ENCODE measurements at regions not wholly inside any gene's neighbourhood (a gene's known extent, or its start where the extent isn't known, plus 50 kb on each side); places are given as distances from the start of the nearest gene placed in this dataset.

DNA sequence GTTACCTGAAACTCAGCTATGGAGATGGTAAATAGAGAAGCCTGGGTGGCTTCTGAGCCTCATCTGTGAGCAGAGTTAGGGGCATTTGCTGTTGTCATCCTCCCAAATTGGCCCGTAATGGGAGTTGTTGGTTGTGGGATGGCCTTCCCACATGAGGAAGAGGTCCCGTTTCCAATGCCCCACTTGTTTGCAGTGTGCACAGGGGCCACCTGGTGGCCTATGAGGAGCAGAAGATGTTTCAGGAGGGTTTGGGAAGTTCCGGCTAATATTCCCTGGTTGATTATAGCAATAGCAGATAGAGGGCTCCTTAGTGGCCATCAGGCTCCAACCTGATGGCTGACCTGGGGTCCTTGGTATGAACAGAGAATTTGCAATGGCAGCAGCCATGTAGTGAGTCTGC lies 1546.5 kb downstream of the OTOL1 start:
- no peak for TF ChIP-seq POLR2A (IDR thresholded peaks at IDR 0.05; ENCODE audit: low read depth, low read length)
- TF ChIP-seq SP1 (IDR thresholded peaks at IDR 0.05; ENCODE audit: low read depth, low read length) = no peak
- no peak for TF ChIP-seq CEBPB (IDR thresholded peaks at IDR 0.05; ENCODE audit: borderline replicate concordance in 1 of 2, low read depth in 2 of 2, low read length in 2 of 2)
- TF ChIP-seq, protein P1, sequence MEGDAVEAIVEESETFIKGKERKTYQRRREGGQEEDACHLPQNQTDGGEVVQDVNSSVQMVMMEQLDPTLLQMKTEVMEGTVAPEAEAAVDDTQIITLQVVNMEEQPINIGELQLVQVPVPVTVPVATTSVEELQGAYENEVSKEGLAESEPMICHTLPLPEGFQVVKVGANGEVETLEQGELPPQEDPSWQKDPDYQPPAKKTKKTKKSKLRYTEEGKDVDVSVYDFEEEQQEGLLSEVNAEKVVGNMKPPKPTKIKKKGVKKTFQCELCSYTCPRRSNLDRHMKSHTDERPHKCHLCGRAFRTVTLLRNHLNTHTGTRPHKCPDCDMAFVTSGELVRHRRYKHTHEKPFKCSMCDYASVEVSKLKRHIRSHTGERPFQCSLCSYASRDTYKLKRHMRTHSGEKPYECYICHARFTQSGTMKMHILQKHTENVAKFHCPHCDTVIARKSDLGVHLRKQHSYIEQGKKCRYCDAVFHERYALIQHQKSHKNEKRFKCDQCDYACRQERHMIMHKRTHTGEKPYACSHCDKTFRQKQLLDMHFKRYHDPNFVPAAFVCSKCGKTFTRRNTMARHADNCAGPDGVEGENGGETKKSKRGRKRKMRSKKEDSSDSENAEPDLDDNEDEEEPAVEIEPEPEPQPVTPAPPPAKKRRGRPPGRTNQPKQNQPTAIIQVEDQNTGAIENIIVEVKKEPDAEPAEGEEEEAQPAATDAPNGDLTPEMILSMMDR (IDR thresholded peaks at IDR 0.05 in 2 of 3, conservative IDR thresholded peaks at IDR 0.05 in 1 of 3; ENCODE audit: control insufficient read depth in 2 of 3, extremely low read depth in 1 of 3, insufficient read depth in 1 of 3, low read depth in 3 of 3, low read length in 3 of 3) = peak in 1 of 3 experiments; percentile 10; a peak in 2 of 6 replicates
- TF ChIP-seq MXI1 (IDR thresholded peaks at IDR 0.05; ENCODE audit: low read depth, low read length) = no peak
- TF ChIP-seq, protein P2, sequence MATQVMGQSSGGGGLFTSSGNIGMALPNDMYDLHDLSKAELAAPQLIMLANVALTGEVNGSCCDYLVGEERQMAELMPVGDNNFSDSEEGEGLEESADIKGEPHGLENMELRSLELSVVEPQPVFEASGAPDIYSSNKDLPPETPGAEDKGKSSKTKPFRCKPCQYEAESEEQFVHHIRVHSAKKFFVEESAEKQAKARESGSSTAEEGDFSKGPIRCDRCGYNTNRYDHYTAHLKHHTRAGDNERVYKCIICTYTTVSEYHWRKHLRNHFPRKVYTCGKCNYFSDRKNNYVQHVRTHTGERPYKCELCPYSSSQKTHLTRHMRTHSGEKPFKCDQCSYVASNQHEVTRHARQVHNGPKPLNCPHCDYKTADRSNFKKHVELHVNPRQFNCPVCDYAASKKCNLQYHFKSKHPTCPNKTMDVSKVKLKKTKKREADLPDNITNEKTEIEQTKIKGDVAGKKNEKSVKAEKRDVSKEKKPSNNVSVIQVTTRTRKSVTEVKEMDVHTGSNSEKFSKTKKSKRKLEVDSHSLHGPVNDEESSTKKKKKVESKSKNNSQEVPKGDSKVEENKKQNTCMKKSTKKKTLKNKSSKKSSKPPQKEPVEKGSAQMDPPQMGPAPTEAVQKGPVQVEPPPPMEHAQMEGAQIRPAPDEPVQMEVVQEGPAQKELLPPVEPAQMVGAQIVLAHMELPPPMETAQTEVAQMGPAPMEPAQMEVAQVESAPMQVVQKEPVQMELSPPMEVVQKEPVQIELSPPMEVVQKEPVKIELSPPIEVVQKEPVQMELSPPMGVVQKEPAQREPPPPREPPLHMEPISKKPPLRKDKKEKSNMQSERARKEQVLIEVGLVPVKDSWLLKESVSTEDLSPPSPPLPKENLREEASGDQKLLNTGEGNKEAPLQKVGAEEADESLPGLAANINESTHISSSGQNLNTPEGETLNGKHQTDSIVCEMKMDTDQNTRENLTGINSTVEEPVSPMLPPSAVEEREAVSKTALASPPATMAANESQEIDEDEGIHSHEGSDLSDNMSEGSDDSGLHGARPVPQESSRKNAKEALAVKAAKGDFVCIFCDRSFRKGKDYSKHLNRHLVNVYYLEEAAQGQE (IDR thresholded peaks at IDR 0.05; ENCODE audit: low read depth, low read length) = no peak
- no peak for TF ChIP-seq EZH2 (IDR thresholded peaks at IDR 0.05; ENCODE audit: borderline replicate concordance, control insufficient read depth, low read depth, low read length)
- TF ChIP-seq, protein P3, sequence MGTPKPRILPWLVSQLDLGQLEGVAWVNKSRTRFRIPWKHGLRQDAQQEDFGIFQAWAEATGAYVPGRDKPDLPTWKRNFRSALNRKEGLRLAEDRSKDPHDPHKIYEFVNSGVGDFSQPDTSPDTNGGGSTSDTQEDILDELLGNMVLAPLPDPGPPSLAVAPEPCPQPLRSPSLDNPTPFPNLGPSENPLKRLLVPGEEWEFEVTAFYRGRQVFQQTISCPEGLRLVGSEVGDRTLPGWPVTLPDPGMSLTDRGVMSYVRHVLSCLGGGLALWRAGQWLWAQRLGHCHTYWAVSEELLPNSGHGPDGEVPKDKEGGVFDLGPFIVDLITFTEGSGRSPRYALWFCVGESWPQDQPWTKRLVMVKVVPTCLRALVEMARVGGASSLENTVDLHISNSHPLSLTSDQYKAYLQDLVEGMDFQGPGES (IDR thresholded peaks at IDR 0.05) = no peak
- no peak for TF ChIP-seq NRF1 (conservative IDR thresholded peaks at IDR 0.05; ENCODE audit: low read depth, low read length)
